HepG2 (cell line): ENCODE measurements at regions not wholly inside any gene's neighbourhood (a gene's known extent, or its start where the extent isn't known, plus 50 kb on each side); places are given as distances from the start of the nearest gene placed in this dataset.

ENCODE experiments used
- ATAC-seq: fragments of 200-7000 bp; cut with Tn5 transposase; 3 replicates; pipeline ENCODE4 v1.9.1; 2020; ENCODE audit warnings: mild to moderate bottlenecking, moderate library complexity
- BruUV-seq: library from RNA; stranded (reverse); fragments of 400-500 nt; replicated peaks from 2 replicates; lab custom pipeline; 2021; lab: Mats Ljungman, UMichigan
- CTCF ChIA-PET: fragments of 300-600 bp; formaldehyde crosslinking; extraction: SDS; loops from one replicate; lab custom pipeline; 2021; ENCODE audit warnings: low total read pairs, inconsistent platforms, low intra/inter-chr PET ratio; lab: Yijun Ruan, JAX
- POLR2A ChIA-PET: fragments of 350-600 bp; sonication (Branson Sonifier 250); formaldehyde crosslinking; loops from one replicate; lab custom pipeline; 2020; ENCODE audit warnings: antibody characterized with exemption, inconsistent platforms; lab: Yijun Ruan, JAX
- DNase-seq: peaks from one replicate; pipeline ENCODE4 v3.0.0-alpha.2; 2015; ENCODE audit warnings: low spot score
- FAIRE-seq: peaks from 3 replicates; lab custom pipeline; 2011; peaks lifted over from hg19 to GRCh38; lab: Jason Lieb, UNC
- H2AFZ ChIP-seq: one replicate; pipeline ENCODE4 v1.6.1; 2011; ENCODE audit warnings: low read length, inconsistent platforms
- H3K27ac ChIP-seq: fragments of 300-600 bp; 3 replicates; pipeline ENCODE4 v1.8.0; 2011; ENCODE audit warnings: mixed run types, mild to moderate bottlenecking, mixed read lengths, low read length, inconsistent platforms; ENCODE audit not compliant: insufficient read depth; ENCODE audit errors: extremely low read length
- H3K27me3 ChIP-seq, 2 experiments: fragments of 200-600 bp in 1 of 2; 2 replicates in 1 of 2; 3 replicates in 1 of 2; pipeline versions ENCODE4 v1.6.0 to v1.8.0; 2011; ENCODE audit warnings: low read length in 2 of 2, mild to moderate bottlenecking in 2 of 2, moderate library complexity in 2 of 2, inconsistent platforms in 1 of 2; ENCODE audit not compliant: insufficient read depth in 2 of 2, control insufficient read depth in 1 of 2
- H3K36me3 ChIP-seq, 2 experiments: fragments of 200-600 bp in 1 of 2; replicated peaks in 1 of 2; 2 replicates in 1 of 2; 3 replicates in 1 of 2; pipeline versions ENCODE4 v1.5.1 to v1.8.0; 2011; ENCODE audit warnings: low read length in 2 of 2, inconsistent platforms in 1 of 2; ENCODE audit not compliant: insufficient read depth in 2 of 2, control insufficient read depth in 1 of 2
- H3K4me1 ChIP-seq: 2 replicates; pipeline ENCODE4 v1.5.1; 2012; ENCODE audit warnings: low read length, inconsistent platforms; ENCODE audit not compliant: insufficient read depth
- H3K4me2 ChIP-seq: 2 replicates; pipeline ENCODE4 v1.6.0; 2011; ENCODE audit warnings: low read depth, low read length, inconsistent platforms
- H3K4me3 ChIP-seq, 3 experiments: fragments of 200-600 bp in 1 of 3; sonication (generic), shearing (Covaris generic) in 1 of 3; replicated peaks in 1 of 3; 2 replicates each; pipeline ENCODE4 v1.5.1; 2011 to 2016; ENCODE audit warnings: low read length in 3 of 3, inconsistent platforms in 2 of 3, low read depth in 2 of 3, mild to moderate bottlenecking in 2 of 3, control low read depth in 1 of 3, mixed read lengths in 1 of 3; ENCODE audit not compliant: insufficient read depth in 1 of 3
- H3K79me2 ChIP-seq: one replicate; pipeline ENCODE4 v1.6.1; 2011; ENCODE audit warnings: low read length, inconsistent platforms; ENCODE audit not compliant: insufficient read depth
- H3K9ac ChIP-seq: 2 replicates; pipeline ENCODE4 v1.6.0; 2011; ENCODE audit warnings: mild to moderate bottlenecking, low read depth, low read length, inconsistent platforms; ENCODE audit not compliant: insufficient read depth
- H3K9me3 ChIP-seq: 2 replicates; pipeline ENCODE4 v1.5.1; 2012; ENCODE audit warnings: mild to moderate bottlenecking, low read length
- H4K20me1 ChIP-seq: 2 replicates; pipeline ENCODE4 v1.6.0; 2011; ENCODE audit warnings: inconsistent platforms, mild to moderate bottlenecking, low read length, moderate library complexity; ENCODE audit not compliant: insufficient read depth
- AGO1 ChIP-seq: fragments of 200-400 bp; formaldehyde crosslinking; IDR thresholded peaks from 2 replicates; pipeline ENCODE4 v1.6.1; 2017; ENCODE audit warnings: mild to moderate bottlenecking, low read depth, low read length, moderate library complexity; ENCODE audit not compliant: poor library complexity, severe bottlenecking
- JDP2 ChIP-seq: sonication (generic); formaldehyde crosslinking; IDR thresholded peaks from 2 replicates; pipeline ENCODE4 v1.8.1; 2022; ENCODE audit warnings: missing genetic modification reagents, borderline replicate concordance
- KAT8 ChIP-seq: IDR thresholded peaks from 2 replicates; pipeline ENCODE4 v1.6.1; 2016; ENCODE audit warnings: missing genetic modification reagents, missing compliant biosample characterization
- REXO4 ChIP-seq: sonication (generic); formaldehyde crosslinking; IDR thresholded peaks from 2 replicates; pipeline ENCODE4 v1.8.0; 2022; ENCODE audit warnings: missing genetic modification reagents, mild to moderate bottlenecking, borderline replicate concordance
- SMAD3 ChIP-seq: sonication (generic); formaldehyde crosslinking; IDR thresholded peaks from 2 replicates; pipeline ENCODE4 v1.4.0; 2020; ENCODE audit warnings: missing genetic modification reagents
- ZNF207 ChIP-seq: fragments of 450-650 bp; IDR thresholded peaks from 2 replicates; pipeline ENCODE4 v1.6.1; 2016; ENCODE audit warnings: antibody characterized with exemption, borderline replicate concordance
- ZNF570 ChIP-seq: sonication (generic); formaldehyde crosslinking; IDR thresholded peaks from 2 replicates; pipeline ENCODE4 v1.4.0; 2020; ENCODE audit warnings: mild to moderate bottlenecking, missing genetic modification reagents, borderline replicate concordance
- ZSCAN30 ChIP-seq: sonication (generic); formaldehyde crosslinking; IDR thresholded peaks from 2 replicates; pipeline ENCODE4 v1.5.0; 2020; ENCODE audit warnings: mild to moderate bottlenecking, missing genetic modification reagents
- WGBS: methylation state at CpG from one replicate; pipeline ENCODE4 v1.1.6; 2017; ENCODE audit warnings: low lambda C conversion rate; 5-methylcytosine and 5-hydroxymethylcytosine counted together
- in situ Hi-C: cut with HindIII; loops from 2 replicates; pipeline ENCODE4 v1.10.0; 2017; ENCODE audit warnings: low pct_unique_long_range_greater_than_20kb; ENCODE audit not compliant: extremely low pct_ligation_motif_present
- intact Hi-C: fragments of 100-400 bp; cut with micrococcal nuclease; formaldehyde crosslinking; loops from one replicate; pipeline ENCODE4 v1.10.0; 2022; ENCODE audit not compliant: unreplicated experiment
- TF ChIP-seq, protein P1 (sequence below): sonication (generic); formaldehyde crosslinking; IDR thresholded peaks from 2 replicates; pipeline ENCODE4 v1.9.0; 2021; ENCODE audit warnings: missing genetic modification reagents, mild to moderate bottlenecking, borderline replicate concordance
- TF ChIP-seq, protein P2 (sequence below): sonication (generic); formaldehyde crosslinking; IDR thresholded peaks from 2 replicates; pipeline ENCODE4 v1.5.0; 2020; ENCODE audit warnings: missing genetic modification reagents
- TF ChIP-seq, protein P3 (sequence below): sonication (generic); formaldehyde crosslinking; IDR thresholded peaks from 2 replicates; pipeline ENCODE4 v1.8.0; 2022; ENCODE audit warnings: mild to moderate bottlenecking, missing genetic modification reagents, moderate library complexity
- TF ChIP-seq, protein P4 (sequence below): IDR thresholded peaks from 2 replicates; pipeline ENCODE4 v1.6.1; 2016; ENCODE audit warnings: control low read depth
- TF ChIP-seq, protein P5 (sequence below): sonication (generic); formaldehyde crosslinking; IDR thresholded peaks from 2 replicates; pipeline ENCODE4 v1.4.0; 2020; ENCODE audit warnings: mild to moderate bottlenecking, missing genetic modification reagents

DNA sequence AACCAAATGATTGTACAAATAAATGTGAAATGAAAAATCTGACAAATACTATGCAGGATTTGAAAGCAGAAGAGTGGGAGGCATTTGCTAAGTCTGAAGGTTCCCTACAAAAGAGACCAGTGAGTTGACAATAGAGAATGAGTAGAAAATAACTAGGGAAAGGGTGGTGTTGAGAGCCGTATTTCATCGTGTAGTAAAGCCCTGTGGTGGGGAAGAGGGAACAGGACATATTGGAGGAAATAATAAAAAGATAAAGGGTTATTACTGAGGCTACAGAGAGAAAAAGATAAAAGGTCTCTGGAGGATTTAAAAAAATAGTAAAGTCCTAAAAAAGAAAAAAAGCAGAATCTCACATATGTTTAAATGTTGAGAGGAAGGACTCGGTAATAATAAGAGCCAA, 268.8 kb downstream of the DUSP6 start:
- POLR2A ChIA-PET, result no interaction called here
- no peaks in the 10 kb centered on the region for H3K4me1 ChIP-seq
- H3K9me3 ChIP-seq, result no peaks in the 10 kb centered on the region
- H3K36me3 ChIP-seq, result no peaks in the 10 kb centered on the region
- H3K9ac ChIP-seq, result no peak overlapping the region
- H2AFZ ChIP-seq, result no peak overlapping the region
- in situ Hi-C loops, result no loop called here
- WGBS, result 49% methylated on average over 3 of the region's 3 CpGs
- H3K27me3 ChIP-seq, result no peaks in the 10 kb centered on the region; a peak in 1 of 5 replicates
- H3K4me3 ChIP-seq, result no peak overlapping the region
- no peaks in the 10 kb centered on the region for H3K79me2 ChIP-seq
- no peak for FAIRE-seq
- no peak for ATAC-seq
- intact Hi-C loops, result no loop called here
- no peak overlapping the region for H3K27ac ChIP-seq
- no TSS peak for BruUV-seq
- DNase-seq, result no peak
- TF ChIP-seq, protein P1, sequence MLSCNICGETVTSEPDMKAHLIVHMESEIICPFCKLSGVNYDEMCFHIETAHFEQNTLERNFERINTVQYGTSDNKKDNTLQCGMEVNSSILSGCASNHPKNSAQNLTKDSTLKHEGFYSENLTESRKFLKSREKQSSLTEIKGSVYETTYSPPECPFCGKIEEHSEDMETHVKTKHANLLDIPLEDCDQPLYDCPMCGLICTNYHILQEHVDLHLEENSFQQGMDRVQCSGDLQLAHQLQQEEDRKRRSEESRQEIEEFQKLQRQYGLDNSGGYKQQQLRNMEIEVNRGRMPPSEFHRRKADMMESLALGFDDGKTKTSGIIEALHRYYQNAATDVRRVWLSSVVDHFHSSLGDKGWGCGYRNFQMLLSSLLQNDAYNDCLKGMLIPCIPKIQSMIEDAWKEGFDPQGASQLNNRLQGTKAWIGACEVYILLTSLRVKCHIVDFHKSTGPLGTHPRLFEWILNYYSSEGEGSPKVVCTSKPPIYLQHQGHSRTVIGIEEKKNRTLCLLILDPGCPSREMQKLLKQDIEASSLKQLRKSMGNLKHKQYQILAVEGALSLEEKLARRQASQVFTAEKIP, result no peak
- TF ChIP-seq, protein P2, sequence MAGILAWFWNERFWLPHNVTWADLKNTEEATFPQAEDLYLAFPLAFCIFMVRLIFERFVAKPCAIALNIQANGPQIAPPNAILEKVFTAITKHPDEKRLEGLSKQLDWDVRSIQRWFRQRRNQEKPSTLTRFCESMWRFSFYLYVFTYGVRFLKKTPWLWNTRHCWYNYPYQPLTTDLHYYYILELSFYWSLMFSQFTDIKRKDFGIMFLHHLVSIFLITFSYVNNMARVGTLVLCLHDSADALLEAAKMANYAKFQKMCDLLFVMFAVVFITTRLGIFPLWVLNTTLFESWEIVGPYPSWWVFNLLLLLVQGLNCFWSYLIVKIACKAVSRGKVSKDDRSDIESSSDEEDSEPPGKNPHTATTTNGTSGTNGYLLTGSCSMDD (CRISPR knock-in tag), result no peak
- CTCF ChIA-PET, result no interaction called here
- H4K20me1 ChIP-seq, result no peaks in the 10 kb centered on the region
- no peak overlapping the region for H3K4me2 ChIP-seq

DNA sequence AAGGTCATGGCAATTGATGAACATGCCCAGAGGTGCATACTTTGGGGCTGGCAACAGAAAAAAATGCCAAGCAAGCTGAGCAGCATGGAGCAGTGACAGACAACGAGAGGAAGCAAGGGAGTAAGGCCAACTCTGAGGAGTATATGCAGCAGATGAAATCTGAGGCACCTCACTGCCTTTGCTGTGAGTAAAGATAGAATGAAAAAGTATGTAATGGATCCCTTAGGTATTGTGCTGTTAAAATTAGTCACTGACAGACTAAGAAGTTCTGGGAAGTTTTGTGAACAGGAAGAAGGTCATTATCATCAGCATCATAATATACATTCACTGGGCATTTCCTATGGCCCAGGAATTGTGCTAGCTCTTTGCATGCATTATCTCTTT, 269.9 kb downstream of the DUSP6 start:
- no peaks in the 10 kb centered on the region for H3K79me2 ChIP-seq
- no peak overlapping the region for H3K4me3 ChIP-seq
- no peaks in the 10 kb centered on the region; a peak in 1 of 5 replicates for H3K27me3 ChIP-seq
- no peaks in the 10 kb centered on the region for H3K4me1 ChIP-seq
- H3K9me3 ChIP-seq, result no peaks in the 10 kb centered on the region
- H4K20me1 ChIP-seq, result no peaks in the 10 kb centered on the region
- ATAC-seq (no peak), FAIRE-seq (no peak), DNase-seq (no peak)
- H3K9ac ChIP-seq, result no peak overlapping the region
- ChIA-PET CTCF (no interaction called here), POLR2A (no interaction called here)
- BruUV-seq, result no TSS peak
- in situ Hi-C loops (no loop called here), intact Hi-C loops (no loop called here)
- no peak overlapping the region for H3K27ac ChIP-seq
- H3K36me3 ChIP-seq, result no peaks in the 10 kb centered on the region
- 0% methylated on average over 1 of the region's 1 CpG for WGBS
- no peak overlapping the region for H3K4me2 ChIP-seq
- no peak overlapping the region for H2AFZ ChIP-seq
- TF ChIP-seq, protein P3, sequence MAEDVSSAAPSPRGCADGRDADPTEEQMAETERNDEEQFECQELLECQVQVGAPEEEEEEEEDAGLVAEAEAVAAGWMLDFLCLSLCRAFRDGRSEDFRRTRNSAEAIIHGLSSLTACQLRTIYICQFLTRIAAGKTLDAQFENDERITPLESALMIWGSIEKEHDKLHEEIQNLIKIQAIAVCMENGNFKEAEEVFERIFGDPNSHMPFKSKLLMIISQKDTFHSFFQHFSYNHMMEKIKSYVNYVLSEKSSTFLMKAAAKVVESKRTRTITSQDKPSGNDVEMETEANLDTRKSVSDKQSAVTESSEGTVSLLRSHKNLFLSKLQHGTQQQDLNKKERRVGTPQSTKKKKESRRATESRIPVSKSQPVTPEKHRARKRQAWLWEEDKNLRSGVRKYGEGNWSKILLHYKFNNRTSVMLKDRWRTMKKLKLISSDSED, result no peak
- TF ChIP-seq REXO4, result no peak
- no peak for TF ChIP-seq ZSCAN30 (CRISPR knock-in tag)
- TF ChIP-seq, protein P4, sequence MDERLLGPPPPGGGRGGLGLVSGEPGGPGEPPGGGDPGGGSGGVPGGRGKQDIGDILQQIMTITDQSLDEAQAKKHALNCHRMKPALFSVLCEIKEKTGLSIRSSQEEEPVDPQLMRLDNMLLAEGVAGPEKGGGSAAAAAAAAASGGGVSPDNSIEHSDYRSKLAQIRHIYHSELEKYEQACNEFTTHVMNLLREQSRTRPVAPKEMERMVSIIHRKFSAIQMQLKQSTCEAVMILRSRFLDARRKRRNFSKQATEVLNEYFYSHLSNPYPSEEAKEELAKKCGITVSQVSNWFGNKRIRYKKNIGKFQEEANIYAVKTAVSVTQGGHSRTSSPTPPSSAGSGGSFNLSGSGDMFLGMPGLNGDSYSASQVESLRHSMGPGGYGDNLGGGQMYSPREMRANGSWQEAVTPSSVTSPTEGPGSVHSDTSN (CRISPR knock-in tag), result no peak
- TF ChIP-seq KAT8, result no peak
- TF ChIP-seq ZNF570 (CRISPR knock-in tag), result no peak
- no peak for TF ChIP-seq SMAD3 (CRISPR knock-in tag)
- no peak for TF ChIP-seq AGO1
- TF ChIP-seq, protein P5, sequence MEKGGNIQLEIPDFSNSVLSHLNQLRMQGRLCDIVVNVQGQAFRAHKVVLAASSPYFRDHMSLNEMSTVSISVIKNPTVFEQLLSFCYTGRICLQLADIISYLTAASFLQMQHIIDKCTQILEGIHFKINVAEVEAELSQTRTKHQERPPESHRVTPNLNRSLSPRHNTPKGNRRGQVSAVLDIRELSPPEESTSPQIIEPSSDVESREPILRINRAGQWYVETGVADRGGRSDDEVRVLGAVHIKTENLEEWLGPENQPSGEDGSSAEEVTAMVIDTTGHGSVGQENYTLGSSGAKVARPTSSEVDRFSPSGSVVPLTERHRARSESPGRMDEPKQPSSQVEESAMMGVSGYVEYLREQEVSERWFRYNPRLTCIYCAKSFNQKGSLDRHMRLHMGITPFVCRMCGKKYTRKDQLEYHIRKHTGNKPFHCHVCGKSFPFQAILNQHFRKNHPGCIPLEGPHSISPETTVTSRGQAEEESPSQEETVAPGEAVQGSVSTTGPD, result no peak
- TF ChIP-seq JDP2, result no peak
- TF ChIP-seq ZNF207, result no peak
